Transverse colon (tissue), 4 donors: ENCODE measurements at regions not wholly inside any gene's neighbourhood (a gene's known extent, or its start where the extent isn't known, plus 50 kb on each side); places are given as distances from the start of the nearest gene placed in this dataset.

ENCODE experiments used
- DNase-seq: peaks from one replicate; pipeline ENCODE4 v3.0.0-alpha.2; 2019
- H3K27ac ChIP-seq, 4 donors: fragments of 200-600 bp; sonication (generic); 2 replicates each; pipeline ENCODE4 v1.5.1; 2016 to 2018; ENCODE audit warnings: inconsistent platforms in 4 of 4
- H3K27me3 ChIP-seq: fragments of 200-600 bp; sonication (generic); 2 replicates; pipeline ENCODE4 v1.5.1; 2017; ENCODE audit warnings: inconsistent platforms
- H3K36me3 ChIP-seq, 4 donors: fragments of 200-600 bp; sonication (generic); 2 replicates each; pipeline ENCODE4 v1.5.1; 2017 to 2019; ENCODE audit warnings: inconsistent platforms in 4 of 4
- H3K4me1 ChIP-seq, 4 donors: fragments of 200-600 bp; sonication (generic); 2 replicates each; pipeline ENCODE4 v1.5.1; 2017 to 2020; ENCODE audit warnings: inconsistent platforms in 4 of 4
- H3K4me3 ChIP-seq, 4 donors: fragments of 200-600 bp; sonication (generic); 1 replicate in 1 of 4; 2 replicates in 3 of 4; pipeline versions ENCODE4 v1.5.1 to v1.6.1; 2017 to 2019; ENCODE audit warnings: inconsistent platforms in 4 of 4
- H3K9me3 ChIP-seq, 2 donors: fragments of 200-600 bp; sonication (generic); 2 replicates each; pipeline ENCODE4 v1.5.1; 2017 to 2019; ENCODE audit warnings: inconsistent platforms in 2 of 2
- EP300 ChIP-seq: sonication (generic); formaldehyde crosslinking; IDR thresholded peaks from one replicate; pipeline ENCODE4 v1.6.1; 2017; ENCODE audit warnings: antibody characterized with exemption, low read depth
- POLR2A ChIP-seq: fragments of 450-650 bp; IDR thresholded peaks from one replicate; pipeline ENCODE4 v1.6.1; 2016; ENCODE audit warnings: antibody characterized with exemption, mild to moderate bottlenecking, moderate library complexity
- POLR2AphosphoS5 ChIP-seq, 3 donors: sonication (generic); formaldehyde crosslinking; IDR thresholded peaks; one replicate each; pipeline ENCODE4 v1.6.1; 2016; ENCODE audit warnings: antibody characterized with exemption in 3 of 3
- WGBS, 2 donors: methylation state at CpG; one replicate each; pipeline ENCODE4 v1.1.5; 2018; ENCODE audit warnings: low coverage in 1 of 2; 5-methylcytosine and 5-hydroxymethylcytosine counted together
- in situ Hi-C, 4 donors: fragments of 200-750 bp; cut with MboI; loops; one replicate each; pipeline versions ENCODE4 v1.15.0 to v1.15.1; 2017; ENCODE audit warnings: low sequenced_read_pairs in 3 of 4, low pct_ligation_motif_present in 1 of 4, low pct_unique_long_range_greater_than_20kb in 1 of 4
- intact Hi-C: fragments of 100-400 bp; cut with DNase I; formaldehyde crosslinking; loops from one replicate; pipeline ENCODE4 v1.15.1; 2023; ENCODE audit warnings: low total_unique reads
- TF ChIP-seq, protein P1 (sequence below), 5 experiments: fragments of 200-600 bp in 3 of 5; fragments of 450-650 bp in 2 of 5; sonication (generic) in 3 of 5; IDR thresholded peaks; 1 replicate in 2 of 5; 2 replicates in 3 of 5; pipeline ENCODE4 v1.5.1; 2016 to 2017; ENCODE audit warnings: antibody characterized with exemption in 5 of 5, inconsistent platforms in 3 of 5, mild to moderate bottlenecking in 2 of 5, moderate library complexity in 1 of 5

DNA sequence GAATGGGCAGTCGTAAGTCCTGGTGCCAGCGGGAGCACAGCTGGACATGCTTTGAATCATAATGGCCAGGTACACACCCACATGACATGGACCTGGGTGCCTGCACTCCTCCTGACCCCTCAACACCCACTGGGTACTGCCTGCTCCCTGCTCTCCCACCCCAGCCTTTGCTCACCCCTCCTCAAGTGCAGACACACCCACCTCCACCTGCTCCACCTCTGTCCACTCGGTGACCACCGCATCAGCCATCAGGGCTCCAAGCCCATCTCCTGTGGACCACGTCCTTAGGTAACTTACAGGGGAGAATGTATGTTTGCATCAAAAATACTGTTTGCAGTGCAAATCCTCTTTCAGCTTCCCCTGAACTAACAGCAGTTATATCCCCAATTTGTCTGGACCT is 214.6 kb downstream of the BRD1 start:
- intact Hi-C loops = no loop called here
- DNase-seq = no peak

DNA sequence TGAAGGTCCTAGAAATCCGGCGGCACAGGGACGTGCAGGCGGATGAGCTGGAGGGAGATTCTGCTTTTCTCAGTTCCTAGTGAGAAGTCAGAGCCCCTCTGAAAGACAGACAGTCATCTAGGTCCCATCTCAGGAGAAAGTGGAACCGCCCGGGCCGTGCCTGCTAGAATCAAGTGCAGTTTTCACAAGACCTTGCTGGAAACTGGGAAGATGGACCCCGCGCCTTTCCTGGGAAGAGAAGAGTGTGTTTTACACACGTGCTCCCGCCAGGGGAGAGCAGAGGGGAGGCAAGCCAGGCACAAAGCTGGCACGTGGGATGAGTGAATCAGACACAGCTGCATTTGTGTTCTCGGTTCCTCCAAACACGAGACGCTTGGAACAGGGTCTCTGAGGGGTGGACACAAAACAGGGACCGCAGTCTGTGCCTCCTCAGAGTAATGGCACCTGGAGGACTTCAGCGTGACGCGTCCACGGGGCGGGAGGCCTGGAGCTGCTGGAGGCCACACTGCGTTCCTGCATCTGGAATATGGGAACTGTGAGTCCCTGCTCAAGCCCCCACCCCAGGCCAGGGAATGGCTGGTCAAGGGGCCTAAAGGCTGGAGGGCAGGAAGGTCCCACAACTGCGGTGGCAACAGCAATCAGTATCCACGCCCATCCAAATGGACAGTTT is 218.3 kb downstream of the BRD1 start:
- Histone ChIP-seq H3K4me1 (no peaks in the 10 kb centered on the region), H3K9me3 (peaks cover 0 to 4% of the 10 kb centered on the region in 2 donors), H3K27ac (no peak overlapping the region), H3K27me3 (no peaks in the 10 kb centered on the region), H3K4me3 (no peak overlapping the region), H3K36me3 (no peaks in the 10 kb centered on the region)
- intact Hi-C loops (no loop called here), in situ Hi-C loops (no loop called here)
- WGBS, 2 donors = 87 to 88% methylated on average over 3 to 24 of the region's 24 CpGs
- no peak for DNase-seq
- no peak for TF ChIP-seq EP300
- TF ChIP-seq POLR2A = no peak
- TF ChIP-seq, protein P1, sequence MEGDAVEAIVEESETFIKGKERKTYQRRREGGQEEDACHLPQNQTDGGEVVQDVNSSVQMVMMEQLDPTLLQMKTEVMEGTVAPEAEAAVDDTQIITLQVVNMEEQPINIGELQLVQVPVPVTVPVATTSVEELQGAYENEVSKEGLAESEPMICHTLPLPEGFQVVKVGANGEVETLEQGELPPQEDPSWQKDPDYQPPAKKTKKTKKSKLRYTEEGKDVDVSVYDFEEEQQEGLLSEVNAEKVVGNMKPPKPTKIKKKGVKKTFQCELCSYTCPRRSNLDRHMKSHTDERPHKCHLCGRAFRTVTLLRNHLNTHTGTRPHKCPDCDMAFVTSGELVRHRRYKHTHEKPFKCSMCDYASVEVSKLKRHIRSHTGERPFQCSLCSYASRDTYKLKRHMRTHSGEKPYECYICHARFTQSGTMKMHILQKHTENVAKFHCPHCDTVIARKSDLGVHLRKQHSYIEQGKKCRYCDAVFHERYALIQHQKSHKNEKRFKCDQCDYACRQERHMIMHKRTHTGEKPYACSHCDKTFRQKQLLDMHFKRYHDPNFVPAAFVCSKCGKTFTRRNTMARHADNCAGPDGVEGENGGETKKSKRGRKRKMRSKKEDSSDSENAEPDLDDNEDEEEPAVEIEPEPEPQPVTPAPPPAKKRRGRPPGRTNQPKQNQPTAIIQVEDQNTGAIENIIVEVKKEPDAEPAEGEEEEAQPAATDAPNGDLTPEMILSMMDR (IDR thresholded peaks at IDR 0.05) = no peak
- TF ChIP-seq POLR2AphosphoS5 (IDR thresholded peaks at IDR 0.05) = no peak

More for the DNA sequence above, 214.6 kb downstream of the BRD1 start:
- TF ChIP-seq POLR2AphosphoS5 (IDR thresholded peaks at IDR 0.05) (no peak), EP300 (no peak), POLR2A (no peak)
- TF ChIP-seq, protein P1 (IDR thresholded peaks at IDR 0.05) = no peak
- Histone ChIP-seq H3K27ac (no peak overlapping the region), H3K4me1 (no peaks in the 10 kb centered on the region), H3K36me3 (no peaks in the 10 kb centered on the region), H3K4me3 (no peak overlapping the region), H3K9me3 (peaks cover 0 to 4% of the 10 kb centered on the region in 2 donors), H3K27me3 (no peaks in the 10 kb centered on the region)
- in situ Hi-C loops = no loop called here
- 89 to 93% methylated on average over 3 to 5 of the region's 5 CpGs for WGBS, 2 donors

DNA sequence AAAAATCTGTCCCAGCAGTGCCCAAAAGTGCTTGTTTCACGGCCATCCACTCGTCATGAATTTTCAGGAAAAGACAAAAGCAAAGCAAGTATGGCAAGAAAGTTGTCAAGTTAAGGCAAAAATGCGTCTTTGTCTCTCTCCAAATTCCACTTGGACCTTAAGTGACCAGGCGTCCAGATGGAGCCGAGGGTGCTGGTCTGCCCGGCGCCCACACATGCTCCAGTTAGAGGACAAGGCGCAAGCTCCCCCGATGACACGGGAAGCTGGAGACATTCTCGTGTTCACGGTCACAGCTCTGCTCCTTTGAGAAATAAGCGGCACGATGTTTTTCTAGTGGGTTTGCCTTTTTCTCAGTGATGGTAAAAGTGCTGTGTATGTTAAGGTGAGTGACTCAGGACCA is 219.0 kb downstream of the BRD1 start:
- intact Hi-C loops (no loop called here), in situ Hi-C loops (no loop called here)
- Histone ChIP-seq H3K4me1 (no peaks in the 10 kb centered on the region), H3K27ac (no peak overlapping the region), H3K36me3 (no peaks in the 10 kb centered on the region), H3K27me3 (no peaks in the 10 kb centered on the region), H3K4me3 (no peak overlapping the region), H3K9me3 (peaks cover 0 to 4% of the 10 kb centered on the region in 2 donors)
- no peak for DNase-seq
- WGBS, 2 donors = 73 to 87% methylated on average over 6 to 14 of the region's 14 CpGs
- no peak for TF ChIP-seq POLR2AphosphoS5 (IDR thresholded peaks at IDR 0.05)
- TF ChIP-seq, protein P1 (IDR thresholded peaks at IDR 0.05) = no peak
- no peak for TF ChIP-seq EP300
- no peak for TF ChIP-seq POLR2A

- intact Hi-C loops (no loop called here), in situ Hi-C loops (no loop called here)
- no peaks in the 10 kb centered on the region for H3K4me1 ChIP-seq
- TF ChIP-seq POLR2A (no peak), EP300 (no peak), POLR2AphosphoS5 (IDR thresholded peaks at IDR 0.05) (no peak)
- TF ChIP-seq, protein P1 (IDR thresholded peaks at IDR 0.05) = no peak
- no peaks in the 10 kb centered on the region for H3K27me3 ChIP-seq
- H3K27ac ChIP-seq = no peak overlapping the region
- H3K9me3 ChIP-seq = peaks cover 0 to 4% of the 10 kb centered on the region in 2 donors
- H3K36me3 ChIP-seq = no peaks in the 10 kb centered on the region
- WGBS, 2 donors = 93% methylated on average over 7 of the region's 8 CpGs; no CpG with 5 or more reads in 1 of the 2 donors
- no peak overlapping the region for H3K4me3 ChIP-seq
- DNase-seq = no peak
Observed at GRCh38 chr22:49608228-49608627, 219.4 kb downstream of the BRD1 start.
